ENCODE measurements at regions not wholly inside any gene's neighbourhood (a gene's known extent, or its start where the extent isn't known, plus 50 kb on each side); places are given as distances from the start of the nearest gene placed in this dataset.

- ATAC-seq (no peak), FAIRE-seq (no peak), DNase-seq (ENCODE audit: low read depth, low spot score) (no peak)
- SMC1A ChIA-PET (ENCODE audit: uncharacterized antibody, unreplicated experiment): no interaction called here
- in situ Hi-C loops (cut with MboI) (no loop called here), intact Hi-C loops (cut with micrococcal nuclease; ENCODE audit: unreplicated experiment) (no loop called here)
- Histone ChIP-seq H3K4me2 (ENCODE audit: control insufficient read depth, insufficient read depth) (no peak overlapping the region), H3K4me3 (no peak overlapping the region), H3K27ac (ENCODE audit: control insufficient read depth, insufficient read depth) (no peak overlapping the region), H4K20me1 (ENCODE audit: control insufficient read depth, insufficient read depth) (no peaks in the 10 kb centered on the region), H3K4me1 (ENCODE audit: control insufficient read depth, insufficient read depth, low read length) (no peaks in the 10 kb centered on the region), H3K79me2 (ENCODE audit: control insufficient read depth, insufficient read depth, low read length) (no peaks in the 10 kb centered on the region), H3K9ac (ENCODE audit: control insufficient read depth, insufficient read depth, low read length) (no peak overlapping the region), H3K36me3 (ENCODE audit: control insufficient read depth in 2 of 2, insufficient read depth in 2 of 2, low read length in 1 of 2) (no peaks in the 10 kb centered on the region), H3K27me3 (replicated peaks in 1 of 2; ENCODE audit: control insufficient read depth in 2 of 2, insufficient read depth in 2 of 2, low read length in 1 of 2) (no peaks in the 10 kb centered on the region), H2AFZ (ENCODE audit: control insufficient read depth, low read depth, low read length) (no peak overlapping the region), H3K9me3 (replicated peaks; ENCODE audit: control insufficient read depth, insufficient read depth, low read length) (no peaks in the 10 kb centered on the region)
- TF ChIP-seq EP300 (IDR thresholded peaks at IDR 0.05; ENCODE audit: borderline replicate concordance in 1 of 2, control insufficient read depth in 1 of 2, low read depth in 2 of 2, low read length in 2 of 2) (no peak), POLR2A (IDR thresholded peaks at IDR 0.05; ENCODE audit: low read depth, low read length) (no peak), CHD2 (IDR thresholded peaks at IDR 0.05; ENCODE audit: borderline replicate concordance, low read depth, low read length) (no peak), ZNF592 (IDR thresholded peaks at IDR 0.05) (no peak), FOXK2 (IDR thresholded peaks at IDR 0.05) (no peak), USF1 (IDR thresholded peaks at IDR 0.05; ENCODE audit: borderline replicate concordance, extremely low read length, insufficient read depth, low read depth, low read length) (no peak), RBBP5 (conservative IDR thresholded peaks at IDR 0.05) (no peak), NR2C1 (IDR thresholded peaks at IDR 0.05) (no peak), CHD4 (IDR thresholded peaks at IDR 0.05) (no peak), POLR2AphosphoS2 (IDR thresholded peaks at IDR 0.05; ENCODE audit: low read depth, low read length) (no peak), BCL3 (IDR thresholded peaks at IDR 0.05; ENCODE audit: borderline replicate concordance, insufficient read depth, low read depth, low read length, poor library complexity, severe bottlenecking) (no peak), ZNF622 (IDR thresholded peaks at IDR 0.05) (no peak)
- POLR2A ChIA-PET: no interaction called here
- RAD21 ChIA-PET (ENCODE audit: unreplicated experiment): no interaction called here
- CTCF ChIA-PET: no interaction called here
- no TSS peak for BruUV-seq (replicated peaks)
Measured at GRCh38 chr4:96166806-96167205, 326.9 kb downstream of the PDHA2 start.

Data from GM12878 (cell line).